Liver (tissue), 6 donors: ENCODE measurements at regions not wholly inside any gene's neighbourhood (a gene's known extent, or its start where the extent isn't known, plus 50 kb on each side); places are given as distances from the start of the nearest gene placed in this dataset.

ENCODE experiments used
- DNase-seq: peaks from one replicate; pipeline ENCODE4 v3.0.0-alpha.2; 2017; ENCODE audit warnings: low spot score
- H3K27ac ChIP-seq, 2 donors: one replicate each; pipeline ENCODE4 v1.7.0; 2013; ENCODE audit warnings: inconsistent platforms in 2 of 2, low read length in 2 of 2, control low read depth in 1 of 2, low read depth in 1 of 2, mild to moderate bottlenecking in 1 of 2
- H3K27me3 ChIP-seq, 4 donors: one replicate each; pipeline versions ENCODE4 v1.6.1 to v1.7.0; 2013; ENCODE audit warnings: low read length in 3 of 4, inconsistent platforms in 1 of 4, mild to moderate bottlenecking in 1 of 4, moderate library complexity in 1 of 4; ENCODE audit not compliant: control insufficient read depth in 4 of 4, insufficient read depth in 4 of 4
- H3K36me3 ChIP-seq, 4 donors: one replicate each; pipeline versions ENCODE4 v1.6.1 to v1.7.0; 2013; ENCODE audit warnings: low read length in 3 of 4, mild to moderate bottlenecking in 3 of 4, low read depth in 1 of 4, moderate library complexity in 1 of 4; ENCODE audit not compliant: control insufficient read depth in 4 of 4, insufficient read depth in 3 of 4
- H3K4me1 ChIP-seq, 4 donors: one replicate each; pipeline versions ENCODE4 v1.6.1 to v1.7.0; 2013; ENCODE audit warnings: low read length in 3 of 4, mild to moderate bottlenecking in 3 of 4, moderate library complexity in 1 of 4; ENCODE audit not compliant: control insufficient read depth in 4 of 4, insufficient read depth in 4 of 4
- H3K4me3 ChIP-seq, 3 donors: one replicate each; pipeline versions ENCODE4 v1.6.1 to v1.7.0; 2013; ENCODE audit warnings: low read length in 3 of 3, control low read depth in 1 of 3, low read depth in 1 of 3, mild to moderate bottlenecking in 1 of 3
- H3K9ac ChIP-seq, 2 donors: one replicate each; pipeline ENCODE4 v1.7.0; 2013; ENCODE audit warnings: low read length in 2 of 2, mild to moderate bottlenecking in 2 of 2, moderate library complexity in 2 of 2, control low read depth in 1 of 2, low read depth in 1 of 2
- H3K9me3 ChIP-seq, 4 donors: one replicate each; pipeline versions ENCODE4 v1.6.1 to v1.7.0; 2013; ENCODE audit warnings: low read length in 3 of 4; ENCODE audit not compliant: control insufficient read depth in 4 of 4
- ATF3 ChIP-seq: IDR thresholded peaks from 2 replicates; pipeline ENCODE4 v1.6.1; 2016; ENCODE audit warnings: antibody characterized with exemption
- EGR1 ChIP-seq, 2 donors: IDR thresholded peaks; 2 replicates each; pipeline ENCODE4 v1.6.1; 2016 to 2018; ENCODE audit warnings: antibody characterized with exemption in 2 of 2, low read depth in 2 of 2
- FOXA1 ChIP-seq: IDR thresholded peaks from 2 replicates; pipeline ENCODE4 v1.6.1; 2016; ENCODE audit warnings: antibody characterized with exemption
- HNF4A ChIP-seq, 2 donors: conservative IDR thresholded peaks; 2 replicates each; pipeline ENCODE4 v1.6.1; 2016; ENCODE audit warnings: antibody characterized with exemption in 2 of 2, mild to moderate bottlenecking in 2 of 2
- HNF4G ChIP-seq: IDR thresholded peaks from 2 replicates; pipeline ENCODE4 v1.6.1; 2016; ENCODE audit warnings: antibody characterized with exemption
- JUND ChIP-seq, 2 donors: IDR thresholded peaks; 2 replicates each; pipeline ENCODE4 v1.6.1; 2016; ENCODE audit warnings: antibody characterized with exemption in 2 of 2
- MAX ChIP-seq: IDR thresholded peaks from 2 replicates; pipeline ENCODE4 v1.6.1; 2016; ENCODE audit warnings: antibody characterized with exemption
- NR2F2 ChIP-seq: IDR thresholded peaks from 2 replicates; pipeline ENCODE4 v1.6.1; 2016; ENCODE audit warnings: antibody characterized with exemption
- REST ChIP-seq: IDR thresholded peaks from 2 replicates; pipeline ENCODE4 v1.6.1; 2016; ENCODE audit warnings: antibody characterized with exemption, mild to moderate bottlenecking
- YY1 ChIP-seq: IDR thresholded peaks from 2 replicates; pipeline ENCODE4 v1.6.1; 2016; ENCODE audit warnings: antibody characterized with exemption, mild to moderate bottlenecking
- ZBTB33 ChIP-seq: IDR thresholded peaks from 2 replicates; pipeline ENCODE4 v1.6.1; 2016; ENCODE audit warnings: antibody characterized with exemption
- donor health status: healthy.
- donor health status: healthy.
- donor health status: healthy.

- H3K27ac ChIP-seq: no peak overlapping the region
- H3K27me3 ChIP-seq: no peaks in the 10 kb centered on the region
- H3K4me1 ChIP-seq: no peaks in the 10 kb centered on the region
- no peaks in the 10 kb centered on the region for H3K36me3 ChIP-seq
- DNase-seq: no peak
- H3K4me3 ChIP-seq: no peak overlapping the region
- TF ChIP-seq ATF3: no peak
- no peak for TF ChIP-seq FOXA1
- TF ChIP-seq YY1: no peak
- TF ChIP-seq REST: no peak
- TF ChIP-seq EGR1 (IDR thresholded peaks at IDR 0.05; ENCODE audit: low read depth in 2 of 2): no peak
- TF ChIP-seq HNF4A (conservative IDR thresholded peaks at IDR 0.05): no peak
- no peak for TF ChIP-seq NR2F2
- no peak for TF ChIP-seq ZBTB33
- H3K9me3 ChIP-seq: no peaks in the 10 kb centered on the region
- no peak overlapping the region for H3K9ac ChIP-seq
Measured at GRCh38 chr2:133906396-133906795, 338.1 kb upstream of the NCKAP5 start.

- Histone ChIP-seq H3K9me3 (no peaks in the 10 kb centered on the region), H3K36me3 (no peaks in the 10 kb centered on the region), H3K9ac (no peak overlapping the region), H3K27me3 (no peaks in the 10 kb centered on the region), H3K4me1 (no peaks in the 10 kb centered on the region), H3K27ac (no peak overlapping the region), H3K4me3 (no peak overlapping the region)
- no peak for TF ChIP-seq JUND (IDR thresholded peaks at IDR 0.05)
- no peak for TF ChIP-seq YY1
- no peak for TF ChIP-seq MAX
- no peak for TF ChIP-seq HNF4G
- TF ChIP-seq ZBTB33: no peak
- no peak for TF ChIP-seq EGR1 (IDR thresholded peaks at IDR 0.05; ENCODE audit: low read depth in 2 of 2)
- no peak for DNase-seq
Measured at GRCh38 chr2:133906926-133907325, 338.7 kb upstream of the NCKAP5 start.
